GM23248 (cell line): ENCODE measurements at regions not wholly inside any gene's neighbourhood (a gene's known extent, or its start where the extent isn't known, plus 50 kb on each side); places are given as distances from the start of the nearest gene placed in this dataset.

Source experiments
- EZH2 ChIP-seq: fragments of 200-600 bp; sonication (generic); IDR thresholded peaks from 2 replicates; pipeline ENCODE4 v1.6.1; 2018; ENCODE audit warnings: antibody characterized with exemption, mild to moderate bottlenecking; ENCODE audit not compliant: insufficient read depth, poor library complexity, severe bottlenecking
- EZH2phosphoT487 ChIP-seq: fragments of 200-600 bp; sonication (generic); IDR thresholded peaks from 2 replicates; pipeline ENCODE4 v1.6.1; 2018; ENCODE audit warnings: antibody characterized with exemption, moderate library complexity, mild to moderate bottlenecking, low read depth; ENCODE audit not compliant: insufficient read depth

- no peak for TF ChIP-seq EZH2phosphoT487
- TF ChIP-seq EZH2, result no peak
Measured at GRCh38 chr19:29002336-29002735, 210.6 kb downstream of the UQCRFS1 start.
